ENCODE measurements at regions not wholly inside any gene's neighbourhood (a gene's known extent, or its start where the extent isn't known, plus 50 kb on each side); places are given as distances from the start of the nearest gene placed in this dataset.

GRCh38 chr7:120055300-120055699 lies 217.7 kb upstream of the KCND2 start:
- WGBS, result 81% methylated on average over 4 of the region's 4 CpGs

GRCh38 chr7:120056227-120056626 lies 216.7 kb upstream of the KCND2 start:
- no peaks in the 10 kb centered on the region for H3K27me3 ChIP-seq (ENCODE audit: control insufficient read depth in 4 of 4, insufficient read depth in 4 of 4, low read length in 3 of 4)
- no peak overlapping the region for H3K4me3 ChIP-seq (ENCODE audit: low read depth in 1 of 3, low read length in 3 of 3)
- H3K9me3 ChIP-seq (ENCODE audit: control insufficient read depth in 4 of 4, low read length in 3 of 4), result no peaks in the 10 kb centered on the region
- no peak for DNase-seq (ENCODE audit: low spot score)
- TF ChIP-seq SP1 (IDR thresholded peaks at IDR 0.05), result no peak
- TF ChIP-seq CTCF (IDR thresholded peaks at IDR 0.05; ENCODE audit: low read depth, low read length, missing input control), result no peak
- TF ChIP-seq ZBTB33 (IDR thresholded peaks at IDR 0.05), result no peak
- no peak for TF ChIP-seq REST (IDR thresholded peaks at IDR 0.05)
- TF ChIP-seq EGR1 (IDR thresholded peaks at IDR 0.05; ENCODE audit: low read depth in 2 of 2), result no peak
- no peak for TF ChIP-seq GABPA (IDR thresholded peaks at IDR 0.05 in 1 of 2, conservative IDR thresholded peaks at IDR 0.05 in 1 of 2)
- no peak for TF ChIP-seq FOXA1 (IDR thresholded peaks at IDR 0.05)
- no peak for TF ChIP-seq FOXA2 (IDR thresholded peaks at IDR 0.05)
- no peak for TF ChIP-seq JUND (IDR thresholded peaks at IDR 0.05)
- TF ChIP-seq HNF4G (IDR thresholded peaks at IDR 0.05), result no peak
- no peak for TF ChIP-seq NR2F2 (IDR thresholded peaks at IDR 0.05)
- H3K9ac ChIP-seq (ENCODE audit: low read depth in 1 of 2, low read length in 2 of 2), result no peak overlapping the region
- H3K27ac ChIP-seq (ENCODE audit: low read depth in 1 of 2, low read length in 2 of 2), result no peak overlapping the region
- no peaks in the 10 kb centered on the region for H3K36me3 ChIP-seq (ENCODE audit: control insufficient read depth in 4 of 4, insufficient read depth in 3 of 4, low read depth in 1 of 4, low read length in 3 of 4)
- no peaks in the 10 kb centered on the region for H3K4me1 ChIP-seq (ENCODE audit: control insufficient read depth in 4 of 4, insufficient read depth in 4 of 4, low read length in 3 of 4)
- WGBS, result 88% methylated on average over 4 of the region's 4 CpGs

More at GRCh38 chr7:120055300-120055699, 217.7 kb upstream of the KCND2 start:
- no peaks in the 10 kb centered on the region for H3K36me3 ChIP-seq (ENCODE audit: control insufficient read depth in 4 of 4, insufficient read depth in 3 of 4, low read depth in 1 of 4, low read length in 3 of 4)
- DNase-seq (ENCODE audit: low spot score), result no peak
- no peak overlapping the region for H3K27ac ChIP-seq (ENCODE audit: low read depth in 1 of 2, low read length in 2 of 2)
- no peaks in the 10 kb centered on the region for H3K9me3 ChIP-seq (ENCODE audit: control insufficient read depth in 4 of 4, low read length in 3 of 4)
- no peak overlapping the region for H3K4me3 ChIP-seq (ENCODE audit: low read depth in 1 of 3, low read length in 3 of 3)
- H3K9ac ChIP-seq (ENCODE audit: low read depth in 1 of 2, low read length in 2 of 2), result no peak overlapping the region
- H3K4me1 ChIP-seq (ENCODE audit: control insufficient read depth in 4 of 4, insufficient read depth in 4 of 4, low read length in 3 of 4), result no peaks in the 10 kb centered on the region
- H3K27me3 ChIP-seq (ENCODE audit: control insufficient read depth in 4 of 4, insufficient read depth in 4 of 4, low read length in 3 of 4), result no peaks in the 10 kb centered on the region
- TF ChIP-seq GABPA (IDR thresholded peaks at IDR 0.05 in 1 of 2, conservative IDR thresholded peaks at IDR 0.05 in 1 of 2) (no peak), YY1 (IDR thresholded peaks at IDR 0.05) (no peak), FOXA2 (IDR thresholded peaks at IDR 0.05) (no peak), RXRA (IDR thresholded peaks at IDR 0.05) (no peak), NR2F2 (IDR thresholded peaks at IDR 0.05) (no peak)

Measured in liver (tissue), 8 donors.